ENCODE measurements at regions not wholly inside any gene's neighbourhood (a gene's known extent, or its start where the extent isn't known, plus 50 kb on each side); places are given as distances from the start of the nearest gene placed in this dataset.

DNA sequence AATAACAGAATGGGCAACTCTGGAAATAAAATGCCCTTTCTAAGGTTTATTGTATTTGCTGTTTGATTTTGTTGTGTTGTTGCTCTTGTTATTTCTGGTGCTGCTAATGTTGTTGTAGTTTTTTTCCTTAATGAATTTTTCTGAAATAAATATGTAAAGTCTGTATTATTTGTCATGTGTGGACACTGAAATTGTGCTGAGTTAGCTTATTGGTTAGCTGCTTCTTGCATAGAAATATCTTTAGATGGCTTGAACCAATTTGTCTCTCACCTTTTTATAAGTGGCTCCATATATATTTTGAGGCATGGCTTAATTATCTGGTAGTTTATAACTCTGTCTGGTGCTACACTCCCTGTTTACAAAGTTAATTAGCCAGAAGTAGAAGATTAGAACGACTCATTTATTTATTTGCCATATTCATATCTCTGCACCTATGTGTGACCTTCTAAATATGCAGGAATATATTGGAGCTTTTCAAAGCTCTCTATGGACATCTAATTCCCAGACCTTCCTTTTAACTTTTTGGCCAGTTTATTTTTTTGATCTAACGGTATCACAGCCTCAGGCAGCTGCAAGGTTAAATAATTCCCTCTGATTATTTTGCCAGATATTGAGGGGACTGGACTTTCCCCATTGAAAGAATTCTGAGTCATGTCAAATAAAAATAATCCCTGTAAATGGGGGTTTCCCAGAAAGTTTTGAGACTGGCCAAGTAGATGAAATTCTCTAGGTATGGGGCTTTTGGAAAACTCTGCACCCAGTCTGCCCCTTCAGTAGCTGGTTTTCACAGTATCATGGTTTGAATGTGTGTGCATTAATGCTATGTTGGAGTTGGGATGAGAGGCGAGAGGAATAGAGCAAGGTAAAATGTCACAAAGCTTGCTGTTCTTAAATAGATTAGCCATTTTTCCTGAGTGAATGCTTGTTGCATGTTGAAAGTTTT, 1331.7 kb upstream of the MIR17HG start:
- DNase-seq = no peak
- Mint-ChIP-seq H3K9me3 (no peaks in the 10 kb centered on the region), H3K27ac (no peak overlapping the region), H3K27me3 (ENCODE audit: low read depth, poor library complexity) (no peaks in the 10 kb centered on the region), H3K4me3 (no peak overlapping the region), H3K4me1 (no peaks in the 10 kb centered on the region), H3K36me3 (ENCODE audit: low read depth) (no peaks in the 10 kb centered on the region)
- TF ChIP-seq, protein P1, sequence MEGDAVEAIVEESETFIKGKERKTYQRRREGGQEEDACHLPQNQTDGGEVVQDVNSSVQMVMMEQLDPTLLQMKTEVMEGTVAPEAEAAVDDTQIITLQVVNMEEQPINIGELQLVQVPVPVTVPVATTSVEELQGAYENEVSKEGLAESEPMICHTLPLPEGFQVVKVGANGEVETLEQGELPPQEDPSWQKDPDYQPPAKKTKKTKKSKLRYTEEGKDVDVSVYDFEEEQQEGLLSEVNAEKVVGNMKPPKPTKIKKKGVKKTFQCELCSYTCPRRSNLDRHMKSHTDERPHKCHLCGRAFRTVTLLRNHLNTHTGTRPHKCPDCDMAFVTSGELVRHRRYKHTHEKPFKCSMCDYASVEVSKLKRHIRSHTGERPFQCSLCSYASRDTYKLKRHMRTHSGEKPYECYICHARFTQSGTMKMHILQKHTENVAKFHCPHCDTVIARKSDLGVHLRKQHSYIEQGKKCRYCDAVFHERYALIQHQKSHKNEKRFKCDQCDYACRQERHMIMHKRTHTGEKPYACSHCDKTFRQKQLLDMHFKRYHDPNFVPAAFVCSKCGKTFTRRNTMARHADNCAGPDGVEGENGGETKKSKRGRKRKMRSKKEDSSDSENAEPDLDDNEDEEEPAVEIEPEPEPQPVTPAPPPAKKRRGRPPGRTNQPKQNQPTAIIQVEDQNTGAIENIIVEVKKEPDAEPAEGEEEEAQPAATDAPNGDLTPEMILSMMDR (IDR thresholded peaks at IDR 0.05) = no peak

DNA sequence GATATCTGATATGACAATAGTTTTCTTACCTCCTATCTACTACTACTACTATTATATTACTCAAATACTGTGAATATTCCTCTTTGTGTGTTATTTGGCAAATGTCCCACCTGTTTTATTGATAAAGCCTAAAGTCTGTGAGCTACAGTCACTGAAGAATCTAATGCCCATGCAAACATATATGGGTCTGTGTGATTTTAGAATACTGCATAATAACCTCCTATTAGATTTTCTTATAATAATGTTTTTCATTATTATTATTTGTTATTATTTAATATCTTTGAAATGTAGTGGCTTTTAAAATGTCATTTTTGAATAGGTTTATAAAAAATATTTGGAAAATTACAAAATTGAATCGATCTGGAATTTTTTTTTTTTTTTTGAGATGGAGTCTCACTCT, 1330.8 kb upstream of the MIR17HG start:
- Mint-ChIP-seq H3K27ac (no peak overlapping the region), H3K4me3 (no peak overlapping the region), H3K27me3 (ENCODE audit: low read depth, poor library complexity) (no peaks in the 10 kb centered on the region), H3K4me1 (no peaks in the 10 kb centered on the region), H3K36me3 (ENCODE audit: low read depth) (no peaks in the 10 kb centered on the region), H3K9me3 (no peaks in the 10 kb centered on the region)
- DNase-seq = no peak
- TF ChIP-seq, protein P1 (IDR thresholded peaks at IDR 0.05) = no peak

DNA sequence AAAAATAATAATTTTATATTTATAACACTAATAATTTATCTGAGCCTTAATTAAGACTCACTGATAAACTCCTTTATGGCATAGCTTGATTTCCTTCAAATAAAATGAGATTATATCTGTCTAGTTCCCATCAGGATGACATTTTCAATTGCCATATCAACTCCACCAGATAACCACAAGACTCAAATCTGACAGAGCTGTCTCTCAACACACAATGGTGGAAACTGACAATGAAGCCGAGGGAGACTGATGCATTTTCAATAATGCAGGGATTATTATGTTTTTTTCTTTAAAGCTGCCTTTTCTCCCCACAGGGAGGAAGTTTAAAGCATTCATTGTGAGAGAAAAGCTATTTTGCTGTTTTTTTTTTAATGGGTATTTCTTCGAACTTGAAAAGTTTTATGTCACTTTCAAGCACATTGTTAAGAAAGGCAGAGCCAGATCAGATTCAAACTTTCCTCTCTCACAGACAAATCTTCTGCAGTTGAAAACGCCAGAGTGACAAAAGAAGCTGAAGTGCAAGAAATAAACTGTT, 1326.9 kb upstream of the MIR17HG start:
- Mint-ChIP-seq H3K27me3 (ENCODE audit: low read depth, poor library complexity) (no peaks in the 10 kb centered on the region), H3K9me3 (no peaks in the 10 kb centered on the region), H3K4me3 (no peak overlapping the region), H3K4me1 (no peaks in the 10 kb centered on the region), H3K27ac (no peak overlapping the region), H3K36me3 (ENCODE audit: low read depth) (no peaks in the 10 kb centered on the region)
- no peak for DNase-seq
- TF ChIP-seq, protein P1 (IDR thresholded peaks at IDR 0.05) = no peak

DNA sequence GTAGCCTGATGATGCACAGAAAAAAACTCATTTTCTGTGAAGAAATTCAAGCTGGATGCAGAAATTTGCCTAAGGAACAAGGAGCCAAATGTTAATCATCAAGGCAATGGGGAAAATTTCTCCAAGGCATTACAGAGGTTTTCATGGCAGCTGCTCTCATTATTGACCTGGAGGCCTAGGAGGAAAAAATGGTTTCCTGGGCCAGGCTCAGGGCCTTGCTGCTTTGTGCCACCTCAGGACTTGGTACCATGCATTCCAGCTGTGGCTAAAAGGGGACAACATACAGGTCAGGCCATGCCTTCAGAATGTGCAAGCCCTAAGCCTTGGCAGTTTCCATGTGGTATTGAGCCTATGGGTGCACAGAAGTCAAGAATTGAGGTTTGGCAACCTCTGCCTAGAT, 1320.1 kb upstream of the MIR17HG start:
- Mint-ChIP-seq H3K27ac (no peak overlapping the region), H3K4me3 (no peak overlapping the region), H3K9me3 (peaks cover 35% of the 10 kb centered on the region), H3K27me3 (ENCODE audit: low read depth, poor library complexity) (no peaks in the 10 kb centered on the region), H3K4me1 (no peaks in the 10 kb centered on the region), H3K36me3 (ENCODE audit: low read depth) (no peaks in the 10 kb centered on the region)
- DNase-seq = no peak
- TF ChIP-seq, protein P1 (IDR thresholded peaks at IDR 0.05) = no peak

DNA sequence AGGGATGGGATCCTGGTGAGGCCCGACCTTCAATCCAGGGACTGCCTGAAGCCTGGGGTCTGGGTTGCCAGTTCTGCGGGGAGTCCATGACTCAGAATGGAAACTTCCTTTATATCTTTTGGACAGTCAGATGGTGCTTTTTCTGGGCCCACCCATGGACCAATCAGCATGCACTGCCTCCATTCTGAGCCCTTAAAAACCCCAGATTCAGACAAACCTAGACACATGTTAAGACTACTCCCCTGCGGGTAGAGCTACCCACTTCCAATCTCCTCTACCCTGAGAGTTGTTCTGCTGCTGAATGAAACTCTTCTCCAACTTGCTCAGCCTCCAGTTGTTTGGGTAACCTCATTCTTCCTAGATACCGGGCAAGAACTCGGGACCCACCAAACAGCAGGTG, 1315.2 kb upstream of the MIR17HG start:
- H3K4me3 Mint-ChIP-seq = no peak overlapping the region
- H3K27ac Mint-ChIP-seq = no peak overlapping the region
- TF ChIP-seq, protein P1 (IDR thresholded peaks at IDR 0.05) = no peak
- no peaks in the 10 kb centered on the region for H3K36me3 Mint-ChIP-seq (ENCODE audit: low read depth)
- peaks cover 23% of the 10 kb centered on the region for H3K9me3 Mint-ChIP-seq
- DNase-seq = no peak
- H3K27me3 Mint-ChIP-seq (ENCODE audit: low read depth, poor library complexity) = no peaks in the 10 kb centered on the region
- H3K4me1 Mint-ChIP-seq = no peaks in the 10 kb centered on the region
